Globus pallidus (tissue), 1 donor: ENCODE measurements at regions not wholly inside any gene's neighbourhood (a gene's known extent, or its start where the extent isn't known, plus 50 kb on each side); places are given as distances from the start of the nearest gene placed in this dataset.
A peak's percentile ranks its signal among the peaks of the same experiment; 100 is the strongest.
"Not testable (repeated sequence)": the region's sequence is repeated elsewhere in the genome, so short reads cannot be mapped to it uniquely, and the experiment has no call there.

ENCODE experiments used
- DNase-seq: peaks from one replicate; pipeline ENCODE4 v3.0.0-alpha.2; 2015; ENCODE audit warnings: low spot score

DNA sequence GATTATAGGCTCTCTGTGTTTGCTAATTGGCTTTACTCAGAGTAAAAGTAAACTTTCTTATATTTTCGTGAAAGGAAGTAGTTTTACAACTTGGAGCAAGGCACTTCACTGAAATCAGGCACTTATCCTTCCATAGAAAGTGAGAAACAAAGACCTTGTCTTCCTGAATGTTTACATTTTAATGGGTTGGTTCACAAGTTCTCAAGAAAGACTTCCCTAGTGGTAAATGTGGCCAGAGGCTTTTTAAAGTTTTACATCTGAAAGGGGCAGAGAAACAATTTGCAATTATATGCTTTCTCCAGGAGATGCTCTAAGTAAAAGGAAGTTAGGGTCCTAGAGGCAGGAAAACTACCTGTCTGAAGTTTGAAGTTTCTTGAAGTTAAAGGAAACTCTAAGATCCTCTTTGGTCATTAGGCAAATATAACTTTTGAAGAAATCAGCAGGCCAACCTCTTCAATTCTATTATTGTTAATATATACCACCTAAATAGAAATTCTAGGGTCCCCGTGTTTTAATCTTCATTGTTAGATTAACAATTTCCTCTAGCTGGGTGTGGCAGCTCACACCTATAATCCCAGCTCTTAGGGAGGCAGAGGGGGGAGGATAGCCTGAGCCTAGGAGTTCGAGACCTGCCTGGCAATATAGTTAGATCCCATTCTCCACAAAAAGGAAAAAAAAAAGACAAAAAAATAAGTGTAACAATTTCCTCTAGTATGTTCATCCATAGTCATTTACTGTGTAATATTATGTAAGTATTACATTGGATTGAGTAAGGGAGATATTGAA, 644.9 kb upstream of the FOXG1 start:
- no peak for DNase-seq

DNA sequence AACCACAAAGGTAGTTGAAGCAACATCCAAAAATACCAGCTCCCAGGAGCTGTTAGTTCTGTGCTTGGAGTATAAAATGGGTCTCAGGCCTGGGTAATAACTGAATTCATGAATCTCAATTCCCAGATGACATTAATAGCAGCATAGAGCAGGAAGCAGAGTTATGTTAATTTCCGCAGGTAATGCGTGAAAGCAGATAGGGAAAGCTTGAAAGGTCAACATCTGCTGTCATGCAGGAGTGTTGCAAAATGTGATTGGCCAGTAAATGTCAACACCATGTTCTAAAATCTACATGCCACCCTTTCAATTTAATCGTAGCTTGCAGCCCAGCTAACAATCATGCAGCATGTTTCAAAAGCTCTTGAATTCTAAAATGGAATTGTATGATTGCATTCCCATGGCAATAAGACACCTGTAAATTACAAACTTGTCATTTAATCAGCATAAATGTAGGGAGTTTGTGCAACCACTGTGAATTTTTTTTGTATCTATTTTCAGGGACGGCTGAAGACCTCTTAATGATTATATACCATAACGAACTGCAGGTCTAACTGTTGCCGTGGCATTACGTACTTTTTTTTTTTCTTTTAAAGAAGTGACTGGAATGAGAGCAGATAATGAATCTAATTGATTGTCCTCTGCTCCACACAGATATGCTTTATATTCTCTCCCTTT, 635.8 kb upstream of the FOXG1 start:
- DNase-seq: no peak

GRCh38 chr14:28138341-28138740, 628.2 kb upstream of the FOXG1 start:
- DNase-seq: no peak

DNA sequence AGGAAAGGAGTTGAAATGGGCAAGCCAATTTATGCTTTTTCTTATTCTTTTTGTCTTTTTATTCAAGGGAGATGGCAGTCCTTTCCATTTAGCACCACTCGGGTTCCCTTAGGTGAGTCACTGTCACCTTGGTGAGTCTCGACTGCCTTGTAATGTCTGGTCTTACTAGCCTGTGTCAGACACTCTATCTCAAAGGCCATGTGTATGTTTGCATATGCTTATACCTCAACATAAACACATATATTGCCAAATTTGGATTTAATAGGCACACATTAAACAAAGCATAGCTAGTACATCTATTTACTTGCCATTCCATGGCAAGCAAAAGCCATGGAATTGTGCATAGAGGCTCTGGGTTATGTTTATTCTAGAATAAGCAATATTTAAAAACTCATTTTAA, 624.9 kb upstream of the FOXG1 start:
- no peak for DNase-seq

- peak; percentile 75 for DNase-seq
Observed at GRCh38 chr14:28142400-28143015, 624.1 kb upstream of the FOXG1 start.

DNA sequence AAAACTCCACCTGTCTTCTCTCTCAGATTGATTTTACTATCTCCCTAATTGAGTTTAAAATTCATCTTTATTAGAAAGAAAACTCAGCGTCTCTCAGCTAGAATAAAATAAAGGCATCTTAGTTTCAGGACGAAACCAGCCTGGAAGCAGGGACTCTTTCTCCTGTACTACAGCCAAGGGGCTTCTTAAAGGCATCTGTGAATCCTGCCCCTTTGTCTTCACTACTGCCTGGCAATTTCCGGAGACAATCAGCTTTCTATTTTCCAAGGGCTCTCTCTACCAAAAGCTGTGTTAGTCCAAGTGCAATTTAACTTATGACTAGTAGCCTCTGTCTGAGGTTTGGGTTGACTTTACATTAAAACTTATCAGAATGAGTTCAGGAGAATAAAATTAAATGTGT, 623.3 kb upstream of the FOXG1 start:
- DNase-seq: peak; percentile 59

- no peak for DNase-seq
Observed at GRCh38 chr14:28151926-28152325, 614.7 kb upstream of the FOXG1 start.

GRCh38 chr14:28152453-28153044, 614.0 kb upstream of the FOXG1 start:
- DNase-seq: no peak

DNA sequence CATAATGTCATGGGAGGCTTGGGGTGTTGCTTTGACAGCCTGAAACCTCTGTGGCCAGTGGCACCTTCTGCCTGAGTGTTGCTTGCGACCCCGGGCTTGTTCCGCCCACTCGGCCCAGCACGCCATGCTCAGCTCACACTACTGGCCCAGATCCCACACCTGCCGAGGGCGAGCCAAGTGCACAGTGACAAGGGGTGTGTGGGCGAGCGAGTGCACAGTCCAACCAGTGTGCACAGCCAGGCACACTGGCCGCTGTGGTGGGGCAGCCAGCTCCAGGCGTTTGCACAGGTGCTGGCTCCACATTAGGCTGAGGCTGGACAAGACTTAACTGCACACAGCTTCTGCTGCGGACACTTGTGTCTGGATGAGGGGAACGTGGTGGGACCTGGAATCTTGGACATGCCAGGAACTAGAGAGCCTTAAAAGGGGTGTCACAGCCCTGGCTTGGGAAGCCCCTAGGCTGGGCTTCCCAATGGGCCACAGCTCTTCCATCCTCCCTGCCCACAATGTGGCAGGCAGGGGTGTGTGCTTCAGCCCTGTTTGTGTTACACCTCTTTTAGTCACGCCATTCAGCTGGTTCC, 609.2 kb upstream of the FOXG1 start:
- DNase-seq: no peak

GRCh38 chr14:28157887-28158791, 608.4 kb upstream of the FOXG1 start:
- no peak for DNase-seq

GRCh38 chr14:28161040-28161439, 605.5 kb upstream of the FOXG1 start:
- no peak for DNase-seq

DNA sequence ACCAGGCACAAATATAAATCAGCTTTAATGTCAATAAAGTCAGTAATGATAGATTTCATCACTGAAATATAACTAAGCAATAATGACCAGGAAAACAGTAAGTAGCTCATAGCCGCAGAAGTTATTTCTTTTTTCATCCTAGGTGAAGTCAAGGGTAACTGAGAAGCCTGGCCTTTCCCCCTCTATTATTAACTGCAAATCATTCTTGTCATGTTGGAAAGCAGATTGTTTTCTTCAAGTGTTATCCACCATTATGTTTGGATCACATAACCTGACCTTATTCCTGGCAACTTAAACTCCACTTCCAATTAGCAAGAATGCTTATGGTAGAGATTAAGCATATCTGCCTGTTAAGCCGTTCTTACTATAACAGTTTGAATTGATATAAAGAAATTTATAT, 603.4 kb upstream of the FOXG1 start:
- DNase-seq: no peak

GRCh38 chr14:28163897-28164296, 602.7 kb upstream of the FOXG1 start:
- DNase-seq: no peak

- DNase-seq: not testable (repeated sequence)
Observed at GRCh38 chr14:28187902-28188830, 578.4 kb upstream of the FOXG1 start.

DNA sequence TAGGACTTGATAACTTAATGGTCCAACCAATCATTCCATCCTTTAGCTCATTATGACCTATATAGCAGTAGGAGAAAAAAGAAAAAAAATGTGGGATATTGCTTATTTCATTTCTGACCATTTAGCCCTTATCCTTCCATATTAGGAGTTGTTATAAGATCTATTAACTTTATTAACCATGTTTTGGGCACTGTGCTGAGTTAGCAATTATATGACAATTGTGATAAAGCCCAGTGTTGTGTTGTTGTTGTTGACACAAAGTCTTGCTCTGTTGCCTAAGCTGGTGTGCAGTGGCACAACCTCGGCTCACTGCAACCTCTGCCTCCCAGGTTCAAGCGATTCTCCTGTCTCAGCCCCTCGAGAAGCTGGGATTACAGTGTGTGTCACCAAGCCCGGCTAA, 569.7 kb upstream of the FOXG1 start:
- DNase-seq: no peak

- DNase-seq: no peak
Observed at GRCh38 chr14:28220391-28220790, 546.2 kb upstream of the FOXG1 start.

DNA sequence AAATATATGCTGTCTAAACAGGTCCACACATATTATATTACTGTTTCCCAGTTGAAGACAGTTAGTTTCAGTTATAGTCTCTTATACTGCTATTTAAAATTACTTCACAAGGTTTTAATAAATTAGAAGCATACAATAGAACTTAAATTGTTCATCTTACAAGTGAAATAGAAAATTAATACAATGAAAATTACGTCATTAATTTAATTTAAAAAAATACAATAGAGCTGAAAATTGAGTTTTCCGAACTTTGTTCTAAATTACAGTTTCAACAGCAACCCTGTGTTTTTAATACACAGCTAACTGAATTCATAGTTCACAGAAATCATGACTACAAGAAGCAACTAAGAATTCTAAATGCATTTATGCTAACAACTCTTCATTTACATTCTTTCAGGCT, 525.7 kb upstream of the FOXG1 start:
- DNase-seq: no peak

DNA sequence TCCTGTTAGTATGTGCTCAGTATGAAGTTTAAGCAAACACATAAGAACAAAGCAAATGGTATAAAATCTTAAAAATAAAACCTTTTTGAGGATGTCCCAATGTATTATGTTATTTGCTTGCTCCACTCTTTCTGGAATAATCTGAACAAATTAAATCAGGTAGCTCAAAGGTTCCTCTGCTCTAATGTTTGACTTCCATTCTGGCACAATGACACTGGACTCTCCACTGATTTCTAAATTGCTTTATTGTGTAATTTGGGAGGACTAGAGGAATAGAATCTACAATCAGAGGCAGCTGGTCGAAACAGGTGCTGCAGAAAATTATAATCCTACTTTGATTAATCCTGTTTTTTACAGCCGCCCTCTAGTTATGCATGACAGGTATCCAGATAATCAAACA, 523.7 kb upstream of the FOXG1 start:
- no peak for DNase-seq

DNA sequence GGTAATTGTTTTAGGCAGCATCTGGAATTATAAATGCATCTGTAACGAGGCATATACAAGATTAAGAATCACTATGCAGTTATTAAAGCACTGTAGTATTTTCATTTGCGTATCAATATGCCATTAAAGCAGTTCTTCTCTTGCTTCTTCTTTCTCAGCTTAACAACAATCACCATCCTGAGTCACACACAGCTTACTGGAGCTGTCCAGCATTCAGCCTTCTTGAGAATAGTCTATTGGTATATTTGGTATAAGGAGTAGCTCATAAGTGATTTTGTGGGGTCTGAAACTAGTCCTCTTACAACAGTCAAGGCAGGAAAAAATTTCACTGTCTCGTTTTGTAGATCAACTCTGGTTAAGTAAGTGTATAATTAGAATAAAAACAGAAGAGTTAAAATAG, 523.0 kb upstream of the FOXG1 start:
- DNase-seq: peak; percentile 20

GRCh38 chr14:28245216-28245615, 521.4 kb upstream of the FOXG1 start:
- DNase-seq: no peak
